Liver (tissue), 3 donors: ENCODE measurements at regions not wholly inside any gene's neighbourhood (a gene's known extent, or its start where the extent isn't known, plus 50 kb on each side); places are given as distances from the start of the nearest gene placed in this dataset.

ENCODE experiments used
- GABPA ChIP-seq, 2 donors: IDR thresholded peaks in 1 of 2; conservative IDR thresholded peaks in 1 of 2; 2 replicates each; pipeline ENCODE4 v1.6.1; 2016; ENCODE audit warnings: antibody characterized with exemption in 2 of 2, mild to moderate bottlenecking in 1 of 2, moderate library complexity in 1 of 2
- TF ChIP-seq, protein P1 (sequence below): fragments of 150-350 bp; IDR thresholded peaks from 2 replicates; pipeline ENCODE4 v1.5.1; 2017; ENCODE audit warnings: improper control_type of control experiment, low read depth, low read length; ENCODE audit not compliant: missing input control
- TF ChIP-seq, protein P2 (sequence below): IDR thresholded peaks from 2 replicates; pipeline ENCODE4 v1.6.1; 2016; ENCODE audit warnings: antibody characterized with exemption
- donor health status: healthy.
- donor health status: healthy.

GRCh38 chr5:158514319-158514985, 585.3 kb downstream of the EBF1 start:
- TF ChIP-seq, protein P1, sequence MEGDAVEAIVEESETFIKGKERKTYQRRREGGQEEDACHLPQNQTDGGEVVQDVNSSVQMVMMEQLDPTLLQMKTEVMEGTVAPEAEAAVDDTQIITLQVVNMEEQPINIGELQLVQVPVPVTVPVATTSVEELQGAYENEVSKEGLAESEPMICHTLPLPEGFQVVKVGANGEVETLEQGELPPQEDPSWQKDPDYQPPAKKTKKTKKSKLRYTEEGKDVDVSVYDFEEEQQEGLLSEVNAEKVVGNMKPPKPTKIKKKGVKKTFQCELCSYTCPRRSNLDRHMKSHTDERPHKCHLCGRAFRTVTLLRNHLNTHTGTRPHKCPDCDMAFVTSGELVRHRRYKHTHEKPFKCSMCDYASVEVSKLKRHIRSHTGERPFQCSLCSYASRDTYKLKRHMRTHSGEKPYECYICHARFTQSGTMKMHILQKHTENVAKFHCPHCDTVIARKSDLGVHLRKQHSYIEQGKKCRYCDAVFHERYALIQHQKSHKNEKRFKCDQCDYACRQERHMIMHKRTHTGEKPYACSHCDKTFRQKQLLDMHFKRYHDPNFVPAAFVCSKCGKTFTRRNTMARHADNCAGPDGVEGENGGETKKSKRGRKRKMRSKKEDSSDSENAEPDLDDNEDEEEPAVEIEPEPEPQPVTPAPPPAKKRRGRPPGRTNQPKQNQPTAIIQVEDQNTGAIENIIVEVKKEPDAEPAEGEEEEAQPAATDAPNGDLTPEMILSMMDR, result no peak
- TF ChIP-seq, protein P2, sequence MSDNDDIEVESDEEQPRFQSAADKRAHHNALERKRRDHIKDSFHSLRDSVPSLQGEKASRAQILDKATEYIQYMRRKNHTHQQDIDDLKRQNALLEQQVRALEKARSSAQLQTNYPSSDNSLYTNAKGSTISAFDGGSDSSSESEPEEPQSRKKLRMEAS, result no peak
- no peak for TF ChIP-seq GABPA (IDR thresholded peaks at IDR 0.05 in 1 of 2, conservative IDR thresholded peaks at IDR 0.05 in 1 of 2)
